Sigmoid colon (tissue), 6 donors: ENCODE measurements at regions not wholly inside any gene's neighbourhood (a gene's known extent, or its start where the extent isn't known, plus 50 kb on each side); places are given as distances from the start of the nearest gene placed in this dataset.

Experiments used
- DNase-seq: peaks from one replicate; pipeline ENCODE4 v3.0.0-alpha.2; 2019
- H3K27ac ChIP-seq, 4 donors: fragments of 200-600 bp; sonication (generic); one replicate each; pipeline ENCODE4 v1.5.1; 2016 to 2019; ENCODE audit warnings: mild to moderate bottlenecking in 1 of 4
- H3K27me3 ChIP-seq, 3 donors: fragments of 200-600 bp; sonication (generic); one replicate each; pipeline ENCODE4 v1.5.1; 2019; ENCODE audit warnings: mild to moderate bottlenecking in 1 of 3
- H3K36me3 ChIP-seq, 4 donors: fragments of 200-600 bp; sonication (generic); one replicate each; pipeline ENCODE4 v1.5.1; 2016 to 2019
- H3K4me1 ChIP-seq, 4 donors: fragments of 200-600 bp; sonication (generic); one replicate each; pipeline ENCODE4 v1.5.1; 2017 to 2019
- H3K4me3 ChIP-seq, 4 donors: fragments of 200-600 bp; sonication (generic); one replicate each; pipeline ENCODE4 v1.5.1; 2017 to 2019; ENCODE audit warnings: mild to moderate bottlenecking in 2 of 4, moderate library complexity in 1 of 4
- H3K9me3 ChIP-seq, 4 donors: fragments of 200-600 bp in 3 of 4; sonication (generic) in 3 of 4; one replicate each; pipeline versions ENCODE4 v1.5.1 to v1.6.1; 2013 to 2019
- CTCF ChIP-seq, 4 experiments: fragments of 450-650 bp in 3 of 4; fragments of 200-600 bp in 1 of 4; IDR thresholded peaks; one replicate each; pipeline ENCODE4 v1.5.1; 2016 to 2019; ENCODE audit warnings: antibody characterized with exemption in 4 of 4, mild to moderate bottlenecking in 3 of 4, moderate library complexity in 2 of 4
- EP300 ChIP-seq, 4 donors: sonication (generic); formaldehyde crosslinking; IDR thresholded peaks; one replicate each; pipeline ENCODE4 v1.6.1; 2017; ENCODE audit warnings: antibody characterized with exemption in 4 of 4
- POLR2A ChIP-seq, 2 donors: fragments of 450-650 bp; IDR thresholded peaks; one replicate each; pipeline ENCODE4 v1.6.1; 2016; ENCODE audit warnings: antibody characterized with exemption in 2 of 2, mild to moderate bottlenecking in 2 of 2, moderate library complexity in 2 of 2
- POLR2AphosphoS5 ChIP-seq, 4 donors: sonication (generic); formaldehyde crosslinking; IDR thresholded peaks; one replicate each; pipeline ENCODE4 v1.6.1; 2017; ENCODE audit warnings: antibody characterized with exemption in 4 of 4
- WGBS, 2 donors: extraction: QIAGEN DNeasy Blood & Tissue Kit; methylation state at CpG; one replicate each; pipeline ENCODE4 v1.1.7; 2013; 5-methylcytosine and 5-hydroxymethylcytosine counted together
- intact Hi-C: fragments of 100-400 bp; cut with DNase I; formaldehyde crosslinking; loops from one replicate; pipeline ENCODE4 v1.15.1; 2023
- donor health status: healthy with polysubstance abuse.
- donor health status: healthy.

GRCh38 chr2:12950957-12951656, 234.4 kb downstream of the TRIB2 start:
- H3K27me3 ChIP-seq, result no peaks in the 10 kb centered on the region
- no peaks in the 10 kb centered on the region for H3K36me3 ChIP-seq
- intact Hi-C loops, result no loop called here
- H3K9me3 ChIP-seq, result no peaks in the 10 kb centered on the region
- 55 to 68% methylated on average over 8 of the region's 8 CpGs for WGBS, 2 donors
- no peak for TF ChIP-seq POLR2A (IDR thresholded peaks at IDR 0.05)
- TF ChIP-seq CTCF (IDR thresholded peaks at IDR 0.05), result no peak
- TF ChIP-seq POLR2AphosphoS5 (IDR thresholded peaks at IDR 0.05), result no peak
- no peak for TF ChIP-seq EP300 (IDR thresholded peaks at IDR 0.05)
- DNase-seq, result no peak
- no peak overlapping the region for H3K4me3 ChIP-seq
- H3K4me1 ChIP-seq, result no peaks in the 10 kb centered on the region
- H3K27ac ChIP-seq, result no peak overlapping the region

GRCh38 chr2:12951657-12951973, 234.9 kb downstream of the TRIB2 start:
- Histone ChIP-seq H3K27ac (no peak overlapping the region), H3K4me3 (no peak overlapping the region), H3K9me3 (no peaks in the 10 kb centered on the region), H3K27me3 (no peaks in the 10 kb centered on the region), H3K4me1 (no peaks in the 10 kb centered on the region), H3K36me3 (no peaks in the 10 kb centered on the region)
- intact Hi-C loops, result no loop called here
- no peak for DNase-seq
- 47 to 55% methylated on average over 2 of the region's 2 CpGs for WGBS, 2 donors
- TF ChIP-seq CTCF (IDR thresholded peaks at IDR 0.05), result no peak
- no peak for TF ChIP-seq POLR2A (IDR thresholded peaks at IDR 0.05)
- no peak for TF ChIP-seq POLR2AphosphoS5 (IDR thresholded peaks at IDR 0.05)
- no peak for TF ChIP-seq EP300 (IDR thresholded peaks at IDR 0.05)

GRCh38 chr2:12953596-12953995, 236.9 kb downstream of the TRIB2 start:
- TF ChIP-seq EP300 (IDR thresholded peaks at IDR 0.05), result no peak
- TF ChIP-seq POLR2A (IDR thresholded peaks at IDR 0.05), result no peak
- TF ChIP-seq CTCF (IDR thresholded peaks at IDR 0.05), result no peak
- TF ChIP-seq POLR2AphosphoS5 (IDR thresholded peaks at IDR 0.05), result no peak
- Histone ChIP-seq H3K27ac (no peak overlapping the region), H3K9me3 (no peaks in the 10 kb centered on the region), H3K27me3 (no peaks in the 10 kb centered on the region), H3K36me3 (no peaks in the 10 kb centered on the region), H3K4me1 (no peaks in the 10 kb centered on the region), H3K4me3 (no peak overlapping the region)
- 92 to 94% methylated on average over 2 of the region's 2 CpGs for WGBS, 2 donors
- intact Hi-C loops, result no loop called here
- DNase-seq, result no peak

GRCh38 chr2:12955864-12956263, 239.1 kb downstream of the TRIB2 start:
- WGBS, 2 donors, result 62 to 69% methylated on average over 3 of the region's 3 CpGs
- TF ChIP-seq POLR2AphosphoS5 (IDR thresholded peaks at IDR 0.05), result no peak
- no peak for TF ChIP-seq CTCF (IDR thresholded peaks at IDR 0.05)
- TF ChIP-seq POLR2A (IDR thresholded peaks at IDR 0.05), result no peak
- TF ChIP-seq EP300 (IDR thresholded peaks at IDR 0.05), result no peak
- no peak for DNase-seq
- no peaks in the 10 kb centered on the region for H3K4me1 ChIP-seq
- no peak overlapping the region for H3K4me3 ChIP-seq
- no peaks in the 10 kb centered on the region for H3K36me3 ChIP-seq
- no peaks in the 10 kb centered on the region for H3K27me3 ChIP-seq
- H3K27ac ChIP-seq, result no peak overlapping the region
- intact Hi-C loops, result no loop called here
- no peaks in the 10 kb centered on the region for H3K9me3 ChIP-seq

DNA sequence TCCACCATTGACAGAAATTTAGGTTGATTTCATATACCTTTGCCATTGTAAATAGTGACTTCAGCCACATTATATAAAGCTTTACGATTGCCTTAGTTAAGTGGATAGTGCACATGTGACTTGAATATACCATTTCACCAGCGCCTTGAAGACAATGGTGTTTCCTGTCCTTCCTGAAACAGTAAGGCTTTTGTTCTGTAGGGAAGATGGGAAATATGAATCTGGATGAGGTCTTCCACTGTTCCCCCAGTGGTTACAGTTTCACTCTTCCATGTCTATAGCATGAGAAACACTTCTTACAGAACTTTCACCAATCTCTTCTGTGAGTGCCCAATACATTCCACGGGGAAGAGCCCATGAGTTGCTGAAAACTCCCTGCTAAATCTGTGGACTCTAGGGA, 240.5 kb downstream of the TRIB2 start:
- Histone ChIP-seq H3K27ac (no peak overlapping the region), H3K27me3 (no peaks in the 10 kb centered on the region), H3K9me3 (no peaks in the 10 kb centered on the region), H3K36me3 (no peaks in the 10 kb centered on the region), H3K4me3 (no peak overlapping the region), H3K4me1 (no peaks in the 10 kb centered on the region)
- no peak for TF ChIP-seq POLR2AphosphoS5 (IDR thresholded peaks at IDR 0.05)
- TF ChIP-seq EP300 (IDR thresholded peaks at IDR 0.05), result no peak
- TF ChIP-seq POLR2A (IDR thresholded peaks at IDR 0.05), result no peak
- no peak for TF ChIP-seq CTCF (IDR thresholded peaks at IDR 0.05)
- intact Hi-C loops, result no loop called here
- no peak for DNase-seq
- WGBS, 2 donors, result 80 to 88% methylated on average over 3 of the region's 3 CpGs
